GM23248 (cell line): ENCODE measurements at regions not wholly inside any gene's neighbourhood (a gene's known extent, or its start where the extent isn't known, plus 50 kb on each side); places are given as distances from the start of the nearest gene placed in this dataset.

Source experiments
- EZH2 ChIP-seq: fragments of 200-600 bp; sonication (generic); IDR thresholded peaks from 2 replicates; pipeline ENCODE4 v1.6.1; 2018; ENCODE audit warnings: antibody characterized with exemption, mild to moderate bottlenecking; ENCODE audit not compliant: insufficient read depth, poor library complexity, severe bottlenecking
- EZH2phosphoT487 ChIP-seq: fragments of 200-600 bp; sonication (generic); IDR thresholded peaks from 2 replicates; pipeline ENCODE4 v1.6.1; 2018; ENCODE audit warnings: antibody characterized with exemption, moderate library complexity, mild to moderate bottlenecking, low read depth; ENCODE audit not compliant: insufficient read depth

DNA sequence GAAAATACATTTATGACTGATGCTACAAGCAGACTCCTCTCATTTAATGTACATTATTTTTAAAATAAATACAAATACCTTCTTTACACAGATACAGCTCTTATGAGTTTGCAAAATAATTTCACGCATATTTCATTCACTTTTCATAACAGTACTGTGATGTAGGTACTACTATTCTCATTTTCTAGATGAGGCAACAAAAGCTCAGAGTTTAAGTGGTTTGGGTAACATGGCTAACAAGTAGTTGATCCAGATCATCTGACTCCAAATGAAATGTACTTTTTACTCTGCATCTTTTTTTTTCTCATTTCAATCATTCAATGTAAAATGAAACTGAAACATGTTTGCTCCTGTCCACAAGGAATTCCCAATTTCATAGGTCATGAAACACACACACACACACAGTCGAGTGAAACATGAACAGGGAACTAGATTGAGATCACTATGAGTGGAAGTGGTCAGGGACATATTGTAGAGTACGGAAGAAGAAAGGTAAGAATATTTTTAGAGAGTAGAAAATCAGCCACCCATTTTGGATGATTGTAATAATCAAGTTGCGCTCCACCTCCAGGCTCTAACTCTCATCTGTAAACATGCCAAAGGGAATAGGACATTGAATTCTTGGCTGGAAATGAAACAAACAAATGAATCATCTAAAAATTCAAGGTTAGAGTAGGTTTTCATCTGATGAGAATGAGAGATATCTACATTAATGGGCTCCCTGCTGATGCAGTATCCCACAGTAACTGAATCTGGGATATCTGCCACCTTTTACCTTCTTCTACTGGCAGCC lies 92.4 kb downstream of the CLDN1 start:
- TF ChIP-seq EZH2phosphoT487 (no peak), EZH2 (no peak)
